GM23338 (cell line): ENCODE measurements at regions not wholly inside any gene's neighbourhood (a gene's known extent, or its start where the extent isn't known, plus 50 kb on each side); places are given as distances from the start of the nearest gene placed in this dataset.

Source experiments
- EZH2 ChIP-seq: fragments of 200-600 bp; sonication (generic); IDR thresholded peaks from one replicate; pipeline ENCODE4 v1.8.0; 2017; ENCODE audit warnings: antibody characterized with exemption, mild to moderate bottlenecking, low read depth; ENCODE audit not compliant: unreplicated experiment
- EZH2phosphoT487 ChIP-seq: fragments of 200-600 bp; sonication (generic); IDR thresholded peaks from one replicate; pipeline ENCODE4 v1.8.1; 2018; ENCODE audit warnings: antibody characterized with exemption; ENCODE audit not compliant: unreplicated experiment
- JUNB ChIP-seq: IDR thresholded peaks from one replicate; pipeline ENCODE4 v1.6.1; 2016; ENCODE audit warnings: antibody characterized with exemption; ENCODE audit not compliant: unreplicated experiment
- NANOG ChIP-seq: IDR thresholded peaks from 2 replicates; pipeline ENCODE4 v1.6.1; 2016; ENCODE audit warnings: antibody characterized with exemption, borderline replicate concordance
- POLR2AphosphoS5 ChIP-seq: IDR thresholded peaks from 2 replicates; pipeline ENCODE4 v1.6.1; 2016; ENCODE audit warnings: antibody characterized with exemption, low read depth
- ZNF114 ChIP-seq: fragments of 250-450 bp; sonication (Bioruptor Pico); IDR thresholded peaks from 2 replicates; pipeline ENCODE4 v1.5.0; 2020; ENCODE audit warnings: mild to moderate bottlenecking, moderate library complexity
- TF ChIP-seq, protein P1 (sequence below), 2 experiments: fragments of 200-600 bp in 1 of 2; sonication (generic) in 1 of 2; conservative IDR thresholded peaks; 2 replicates each; pipeline versions ENCODE4 v1.5.1 to v1.6.1; 2016 to 2017; ENCODE audit warnings: antibody characterized with exemption in 2 of 2, low read depth in 2 of 2, mild to moderate bottlenecking in 2 of 2, moderate library complexity in 1 of 2
- TF ChIP-seq, protein P2 (sequence below): IDR thresholded peaks from 2 replicates; pipeline ENCODE4 v1.6.1; 2016; ENCODE audit warnings: antibody characterized with exemption
- TF ChIP-seq, protein P3 (sequence below): IDR thresholded peaks from one replicate; pipeline ENCODE4 v1.6.1; 2018; ENCODE audit warnings: antibody characterized with exemption; ENCODE audit not compliant: unreplicated experiment

DNA sequence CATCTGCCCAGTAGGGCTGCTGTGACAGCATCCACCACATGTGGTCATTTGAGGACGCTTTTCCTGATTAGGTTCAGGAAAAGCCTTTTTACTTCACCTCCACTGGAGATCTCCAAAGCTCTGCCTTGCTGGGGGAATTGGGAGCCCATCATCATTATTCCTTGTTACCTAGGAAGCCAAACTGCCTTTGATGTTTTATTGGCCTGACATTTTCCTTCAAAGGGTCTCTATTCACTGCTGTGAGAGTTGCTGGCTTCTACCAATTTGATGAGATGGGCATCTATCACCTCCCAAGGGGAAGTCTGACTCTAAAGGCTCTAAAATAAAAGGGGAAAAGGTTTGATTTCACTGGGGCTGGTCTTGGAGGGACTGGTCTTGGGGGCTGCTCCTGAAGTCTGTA is 678.6 kb downstream of the PTPRU start:
- TF ChIP-seq, protein P1, sequence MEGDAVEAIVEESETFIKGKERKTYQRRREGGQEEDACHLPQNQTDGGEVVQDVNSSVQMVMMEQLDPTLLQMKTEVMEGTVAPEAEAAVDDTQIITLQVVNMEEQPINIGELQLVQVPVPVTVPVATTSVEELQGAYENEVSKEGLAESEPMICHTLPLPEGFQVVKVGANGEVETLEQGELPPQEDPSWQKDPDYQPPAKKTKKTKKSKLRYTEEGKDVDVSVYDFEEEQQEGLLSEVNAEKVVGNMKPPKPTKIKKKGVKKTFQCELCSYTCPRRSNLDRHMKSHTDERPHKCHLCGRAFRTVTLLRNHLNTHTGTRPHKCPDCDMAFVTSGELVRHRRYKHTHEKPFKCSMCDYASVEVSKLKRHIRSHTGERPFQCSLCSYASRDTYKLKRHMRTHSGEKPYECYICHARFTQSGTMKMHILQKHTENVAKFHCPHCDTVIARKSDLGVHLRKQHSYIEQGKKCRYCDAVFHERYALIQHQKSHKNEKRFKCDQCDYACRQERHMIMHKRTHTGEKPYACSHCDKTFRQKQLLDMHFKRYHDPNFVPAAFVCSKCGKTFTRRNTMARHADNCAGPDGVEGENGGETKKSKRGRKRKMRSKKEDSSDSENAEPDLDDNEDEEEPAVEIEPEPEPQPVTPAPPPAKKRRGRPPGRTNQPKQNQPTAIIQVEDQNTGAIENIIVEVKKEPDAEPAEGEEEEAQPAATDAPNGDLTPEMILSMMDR (conservative IDR thresholded peaks at IDR 0.05; ENCODE audit: low read depth in 2 of 2) = no peak
- TF ChIP-seq EZH2 (no peak), POLR2AphosphoS5 (no peak), JUNB (no peak), EZH2phosphoT487 (no peak), ZNF114 (CRISPR knock-in tag) (no peak), NANOG (no peak)
- TF ChIP-seq, protein P2, sequence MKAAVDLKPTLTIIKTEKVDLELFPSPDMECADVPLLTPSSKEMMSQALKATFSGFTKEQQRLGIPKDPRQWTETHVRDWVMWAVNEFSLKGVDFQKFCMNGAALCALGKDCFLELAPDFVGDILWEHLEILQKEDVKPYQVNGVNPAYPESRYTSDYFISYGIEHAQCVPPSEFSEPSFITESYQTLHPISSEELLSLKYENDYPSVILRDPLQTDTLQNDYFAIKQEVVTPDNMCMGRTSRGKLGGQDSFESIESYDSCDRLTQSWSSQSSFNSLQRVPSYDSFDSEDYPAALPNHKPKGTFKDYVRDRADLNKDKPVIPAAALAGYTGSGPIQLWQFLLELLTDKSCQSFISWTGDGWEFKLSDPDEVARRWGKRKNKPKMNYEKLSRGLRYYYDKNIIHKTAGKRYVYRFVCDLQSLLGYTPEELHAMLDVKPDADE = no peak
- TF ChIP-seq, protein P3, sequence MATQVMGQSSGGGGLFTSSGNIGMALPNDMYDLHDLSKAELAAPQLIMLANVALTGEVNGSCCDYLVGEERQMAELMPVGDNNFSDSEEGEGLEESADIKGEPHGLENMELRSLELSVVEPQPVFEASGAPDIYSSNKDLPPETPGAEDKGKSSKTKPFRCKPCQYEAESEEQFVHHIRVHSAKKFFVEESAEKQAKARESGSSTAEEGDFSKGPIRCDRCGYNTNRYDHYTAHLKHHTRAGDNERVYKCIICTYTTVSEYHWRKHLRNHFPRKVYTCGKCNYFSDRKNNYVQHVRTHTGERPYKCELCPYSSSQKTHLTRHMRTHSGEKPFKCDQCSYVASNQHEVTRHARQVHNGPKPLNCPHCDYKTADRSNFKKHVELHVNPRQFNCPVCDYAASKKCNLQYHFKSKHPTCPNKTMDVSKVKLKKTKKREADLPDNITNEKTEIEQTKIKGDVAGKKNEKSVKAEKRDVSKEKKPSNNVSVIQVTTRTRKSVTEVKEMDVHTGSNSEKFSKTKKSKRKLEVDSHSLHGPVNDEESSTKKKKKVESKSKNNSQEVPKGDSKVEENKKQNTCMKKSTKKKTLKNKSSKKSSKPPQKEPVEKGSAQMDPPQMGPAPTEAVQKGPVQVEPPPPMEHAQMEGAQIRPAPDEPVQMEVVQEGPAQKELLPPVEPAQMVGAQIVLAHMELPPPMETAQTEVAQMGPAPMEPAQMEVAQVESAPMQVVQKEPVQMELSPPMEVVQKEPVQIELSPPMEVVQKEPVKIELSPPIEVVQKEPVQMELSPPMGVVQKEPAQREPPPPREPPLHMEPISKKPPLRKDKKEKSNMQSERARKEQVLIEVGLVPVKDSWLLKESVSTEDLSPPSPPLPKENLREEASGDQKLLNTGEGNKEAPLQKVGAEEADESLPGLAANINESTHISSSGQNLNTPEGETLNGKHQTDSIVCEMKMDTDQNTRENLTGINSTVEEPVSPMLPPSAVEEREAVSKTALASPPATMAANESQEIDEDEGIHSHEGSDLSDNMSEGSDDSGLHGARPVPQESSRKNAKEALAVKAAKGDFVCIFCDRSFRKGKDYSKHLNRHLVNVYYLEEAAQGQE = no peak
